Epidermal melanocyte (primary cell): ENCODE measurements at regions not wholly inside any gene's neighbourhood (a gene's known extent, or its start where the extent isn't known, plus 50 kb on each side); places are given as distances from the start of the nearest gene placed in this dataset.

Experiments
- DNase-seq: peaks from one replicate; pipeline ENCODE4 v3.0.0; 2011; ENCODE audit warnings: low spot score; ENCODE audit not compliant: insufficient read length

GRCh38 chr6:21420146-21420878, 173.2 kb upstream of the SOX4 start:
- DNase-seq, result no peak

- DNase-seq, result no peak
These were observed 172.6 kb upstream of the SOX4 start for GRCh38 chr6:21420926-21421325.

- no peak for DNase-seq
These were observed 170.3 kb upstream of the SOX4 start for GRCh38 chr6:21423106-21423854.

GRCh38 chr6:21426841-21427490, 166.6 kb upstream of the SOX4 start:
- no peak for DNase-seq

- DNase-seq, result no peak
These were observed 164.3 kb upstream of the SOX4 start for GRCh38 chr6:21429291-21429690.

- DNase-seq, result no peak
These were observed 162.0 kb upstream of the SOX4 start for GRCh38 chr6:21431526-21431925.

- no peak for DNase-seq
These were observed 156.9 kb upstream of the SOX4 start for GRCh38 chr6:21436625-21437024.

- DNase-seq, result no peak
These were observed 156.0 kb upstream of the SOX4 start for GRCh38 chr6:21437581-21437980.

- no peak for DNase-seq
These were observed 155.1 kb upstream of the SOX4 start for GRCh38 chr6:21438237-21438985.

GRCh38 chr6:21438986-21439352, 154.6 kb upstream of the SOX4 start:
- DNase-seq, result no peak

- no peak for DNase-seq
These were observed 152.2 kb upstream of the SOX4 start for GRCh38 chr6:21441386-21441785.

GRCh38 chr6:21442874-21443273, 150.7 kb upstream of the SOX4 start:
- no peak for DNase-seq

GRCh38 chr6:21444711-21445260, 148.8 kb upstream of the SOX4 start:
- DNase-seq, result no peak

GRCh38 chr6:21447987-21448386, 145.6 kb upstream of the SOX4 start:
- no peak for DNase-seq

- no peak for DNase-seq
These were observed 145.0 kb upstream of the SOX4 start for GRCh38 chr6:21448485-21449109.

GRCh38 chr6:21450149-21450548, 143.4 kb upstream of the SOX4 start:
- DNase-seq, result no peak

- DNase-seq, result no peak
These were observed 142.9 kb upstream of the SOX4 start for GRCh38 chr6:21450628-21451027.

GRCh38 chr6:21451546-21452013, 142.0 kb upstream of the SOX4 start:
- DNase-seq, result no peak

- no peak for DNase-seq
These were observed 139.3 kb upstream of the SOX4 start for GRCh38 chr6:21454262-21454661.

GRCh38 chr6:21455071-21455470, 138.5 kb upstream of the SOX4 start:
- DNase-seq, result no peak

GRCh38 chr6:21457647-21458046, 135.9 kb upstream of the SOX4 start:
- DNase-seq, result no peak
